Small intestine (tissue), 7 donors: ENCODE measurements at regions not wholly inside any gene's neighbourhood (a gene's known extent, or its start where the extent isn't known, plus 50 kb on each side); places are given as distances from the start of the nearest gene placed in this dataset.
A peak's percentile ranks its signal among the peaks of the same experiment; 100 is the strongest.
"Not testable (repeated sequence)": the region's sequence is repeated elsewhere in the genome, so short reads cannot be mapped to it uniquely, and the experiment has no call there.

ENCODE experiments used
- DNase-seq, 2 donors: peaks; one replicate each; pipeline versions ENCODE4 v3.0.0 to v3.0.0-alpha.2; 2013
- FAIRE-seq: peaks from 2 replicates; lab custom pipeline; 2012; peaks lifted over from hg19 to GRCh38; lab: Jason Lieb, UNC
- H3K27ac ChIP-seq, 3 donors: one replicate each; pipeline ENCODE4 v1.5.1; 2013; ENCODE audit warnings: low read length in 2 of 3, mild to moderate bottlenecking in 2 of 3, control low read depth in 1 of 3, inconsistent platforms in 1 of 3, low read depth in 1 of 3, moderate library complexity in 1 of 3
- H3K27me3 ChIP-seq, 3 donors: one replicate each; pipeline ENCODE4 v1.6.1; 2013; ENCODE audit warnings: low read length in 3 of 3, inconsistent platforms in 1 of 3; ENCODE audit not compliant: control insufficient read depth in 3 of 3, insufficient read depth in 3 of 3
- H3K36me3 ChIP-seq, 3 donors: one replicate each; pipeline ENCODE4 v1.6.1; 2013; ENCODE audit warnings: low read length in 3 of 3, inconsistent platforms in 1 of 3, low read depth in 1 of 3, mild to moderate bottlenecking in 1 of 3, moderate library complexity in 1 of 3; ENCODE audit not compliant: control insufficient read depth in 3 of 3, insufficient read depth in 2 of 3
- H3K4me1 ChIP-seq, 3 donors: one replicate each; pipeline ENCODE4 v1.6.1; 2013; ENCODE audit warnings: low read length in 2 of 3, inconsistent platforms in 1 of 3, low read depth in 1 of 3, mild to moderate bottlenecking in 1 of 3, moderate library complexity in 1 of 3; ENCODE audit not compliant: control insufficient read depth in 3 of 3, insufficient read depth in 2 of 3
- H3K4me3 ChIP-seq, 3 donors: one replicate each; pipeline ENCODE4 v1.5.1; 2013; ENCODE audit warnings: low read length in 3 of 3, control low read depth in 1 of 3, inconsistent platforms in 1 of 3, low read depth in 1 of 3, mild to moderate bottlenecking in 1 of 3, moderate library complexity in 1 of 3
- H3K9me3 ChIP-seq, 2 donors: one replicate each; pipeline ENCODE4 v1.6.1; 2013; ENCODE audit warnings: low read depth in 1 of 2, low read length in 1 of 2; ENCODE audit not compliant: control insufficient read depth in 2 of 2, insufficient read depth in 1 of 2
- WGBS, 3 donors: extraction: QIAGEN DNeasy Blood & Tissue Kit; methylation state at CpG; one replicate each; pipeline ENCODE4 v1.1.7; 2013; 5-methylcytosine and 5-hydroxymethylcytosine counted together
- donor health status: healthy with polysubstance abuse.
- donor health status: control.
- donor health status: control.
- donor health status: Bipolar disorder and iron deficiency.
- donor health status: healthy.

DNA sequence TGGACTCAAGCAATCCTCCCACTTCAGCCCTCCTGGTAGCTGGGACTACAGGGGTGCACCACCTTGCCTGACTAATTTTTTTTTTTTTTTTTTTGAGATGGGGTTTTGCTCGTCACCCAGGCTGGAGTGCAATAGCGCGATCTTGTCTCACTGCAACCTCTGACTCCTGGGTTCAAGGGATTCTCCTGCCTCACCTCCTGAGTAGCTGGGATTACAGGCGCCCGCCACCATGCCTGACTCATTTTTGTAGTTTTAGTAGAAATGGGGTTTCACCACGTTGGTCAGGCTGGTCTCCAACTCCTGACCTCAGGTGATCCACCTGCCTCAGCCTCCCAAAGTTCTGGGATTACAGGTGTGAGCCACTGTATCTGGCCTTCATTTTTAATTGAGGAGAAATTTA is 141.0 kb upstream of the SALL4 start:
- not testable (repeated sequence) for H3K27ac ChIP-seq, H3K27me3 ChIP-seq, H3K4me1 ChIP-seq, FAIRE-seq, H3K4me3 ChIP-seq, DNase-seq, H3K36me3 ChIP-seq, H3K9me3 ChIP-seq
- 77 to 89% (median 85%) methylated on average over 6 of the region's 6 CpGs for WGBS, 3 donors

DNA sequence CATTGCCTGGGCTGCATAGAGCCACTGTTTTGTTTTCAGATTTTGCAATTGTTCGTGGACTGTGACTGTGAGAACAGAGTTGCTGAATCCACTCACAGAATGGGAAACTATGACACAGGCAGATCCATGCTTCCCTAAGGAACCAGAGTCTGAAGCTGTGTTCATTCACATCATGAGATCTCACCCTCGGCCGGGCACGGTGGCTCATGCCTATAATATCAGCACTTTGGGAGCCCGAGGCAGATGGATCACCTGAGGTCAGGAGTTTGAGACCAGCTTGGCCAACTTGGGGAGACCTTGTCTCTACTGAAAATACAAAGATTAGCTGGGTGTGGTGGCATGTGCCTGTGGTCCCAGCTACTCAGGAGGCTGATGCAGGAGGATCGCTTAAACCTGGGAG is 139.2 kb upstream of the SALL4 start:
- WGBS, 3 donors = 86 to 91% (median 91%) methylated on average over 6 of the region's 6 CpGs
- no peak for FAIRE-seq
- Histone ChIP-seq H3K27ac (no peak overlapping the region), H3K4me1 (no peaks in the 10 kb centered on the region), H3K4me3 (no peak overlapping the region), H3K36me3 (no peaks in the 10 kb centered on the region), H3K27me3 (no peaks in the 10 kb centered on the region), H3K9me3 (no peaks in the 10 kb centered on the region)
- DNase-seq = no peak

DNA sequence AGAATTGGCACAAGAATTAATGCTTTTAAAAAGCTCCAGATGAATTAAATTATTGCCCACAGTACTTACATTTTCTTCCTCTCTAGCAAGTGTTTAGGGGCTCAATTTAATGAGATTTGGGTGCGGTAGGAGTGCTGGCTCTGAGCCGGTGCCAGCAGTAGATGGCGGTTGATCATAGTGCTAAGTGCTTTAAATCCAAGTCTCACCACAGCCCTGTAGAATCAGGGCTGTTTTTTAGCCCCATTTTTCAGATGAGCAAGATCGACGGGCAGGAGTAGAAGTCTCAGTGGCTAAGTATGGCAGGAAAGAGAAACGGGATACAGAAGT is 136.9 kb upstream of the SALL4 start:
- Histone ChIP-seq H3K9me3 (no peaks in the 10 kb centered on the region), H3K4me3 (no peak overlapping the region), H3K36me3 (no peaks in the 10 kb centered on the region), H3K4me1 (peaks cover 0 to 9% (median 0%) of the 10 kb centered on the region in 3 donors), H3K27me3 (no peaks in the 10 kb centered on the region), H3K27ac (no peak overlapping the region)
- DNase-seq (no peak), FAIRE-seq (no peak)
- WGBS, 3 donors = 88 to 94% (median 90%) methylated on average over 6 of the region's 6 CpGs

DNA sequence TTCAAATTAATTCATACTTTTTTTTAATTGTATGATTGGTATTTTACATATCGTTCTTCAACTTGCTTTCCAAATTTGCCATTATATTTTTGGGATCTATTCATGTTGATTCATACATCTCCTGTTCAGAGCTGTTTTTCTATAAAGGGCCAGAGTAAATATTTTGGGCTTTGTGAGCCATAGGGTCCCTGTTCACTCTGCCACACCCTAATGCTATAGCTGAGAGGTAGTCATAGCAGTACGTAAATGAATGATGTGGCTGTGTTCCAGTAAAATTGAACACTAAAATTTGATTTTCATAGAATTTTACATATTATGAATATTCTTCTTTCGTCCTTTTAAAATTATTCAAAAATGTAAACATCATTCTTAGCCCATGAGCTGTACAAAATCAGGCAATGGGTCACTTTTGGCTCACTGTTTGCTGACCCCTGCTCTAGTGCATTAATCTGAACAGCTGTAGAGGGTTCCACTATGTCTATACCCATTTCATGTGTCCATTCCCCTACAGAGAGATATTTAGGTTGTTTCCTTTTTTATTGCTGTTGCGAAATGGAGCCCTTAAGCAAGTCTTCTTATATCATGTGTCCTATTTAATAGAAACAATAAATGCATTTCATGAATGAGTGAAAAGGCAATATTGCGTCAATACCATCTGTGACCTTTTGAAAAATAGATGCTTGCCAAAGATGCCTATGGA is 136.4 kb upstream of the SALL4 start:
- WGBS, 3 donors = 72 to 80% (median 73%) methylated on average over 5 of the region's 5 CpGs
- DNase-seq (no peak), FAIRE-seq (no peak)
- no peaks in the 10 kb centered on the region for H3K27me3 ChIP-seq
- H3K9me3 ChIP-seq = no peaks in the 10 kb centered on the region
- H3K4me3 ChIP-seq = no peak overlapping the region
- H3K27ac ChIP-seq = no peak overlapping the region
- H3K36me3 ChIP-seq = no peaks in the 10 kb centered on the region
- H3K4me1 ChIP-seq = peaks cover 0 to 11% (median 0%) of the 10 kb centered on the region in 3 donors

DNA sequence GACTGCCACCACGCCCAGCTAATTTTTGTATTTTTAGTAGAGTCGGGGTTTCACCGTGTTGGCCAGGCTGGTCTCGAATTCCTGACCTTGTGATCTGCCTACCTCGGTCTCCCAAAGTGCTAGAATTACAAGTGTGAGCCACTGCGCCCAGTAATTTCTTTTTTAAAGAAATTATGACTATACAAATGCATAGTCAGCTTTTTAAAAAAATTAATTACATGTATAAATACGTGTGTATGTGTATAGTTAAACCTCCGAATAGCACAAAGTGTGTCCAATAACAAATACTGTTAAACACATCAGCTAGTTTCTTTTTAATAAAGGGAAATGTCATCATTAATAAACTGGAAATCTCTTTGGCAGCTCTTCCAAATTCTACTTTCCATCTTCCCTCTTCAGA is 135.5 kb upstream of the SALL4 start:
- no peak for DNase-seq
- WGBS, 3 donors = 86 to 92% (median 90%) methylated on average over 8 of the region's 8 CpGs
- Histone ChIP-seq H3K36me3 (no peaks in the 10 kb centered on the region), H3K4me1 (peaks cover 0 to 11% (median 0%) of the 10 kb centered on the region in 3 donors), H3K4me3 (no peak overlapping the region), H3K27ac (no peak overlapping the region), H3K27me3 (no peaks in the 10 kb centered on the region), H3K9me3 (no peaks in the 10 kb centered on the region)
- no peak for FAIRE-seq

DNA sequence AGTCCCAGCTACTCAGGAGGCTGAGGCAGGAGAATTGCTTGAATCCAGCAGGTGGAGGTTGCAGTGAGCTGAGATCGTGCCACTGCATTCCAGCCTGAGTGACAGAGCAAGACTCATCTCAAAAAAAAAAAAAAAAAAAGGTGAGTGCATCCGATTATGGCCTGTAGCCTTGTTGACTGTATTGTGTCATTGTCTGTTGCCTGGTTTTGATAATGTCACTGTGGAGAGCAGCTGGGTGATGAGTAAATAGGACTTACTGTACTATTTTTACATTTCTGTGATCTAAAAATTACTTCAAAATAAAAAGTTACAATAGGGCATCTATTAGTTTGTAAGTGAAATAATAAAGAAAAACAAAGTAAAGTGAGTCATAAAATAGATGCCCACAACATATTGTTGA is 134.1 kb upstream of the SALL4 start:
- Histone ChIP-seq H3K9me3 (no peaks in the 10 kb centered on the region), H3K4me3 (no peak overlapping the region), H3K36me3 (no peaks in the 10 kb centered on the region), H3K27me3 (no peaks in the 10 kb centered on the region), H3K27ac (no peak overlapping the region), H3K4me1 (peaks cover 0 to 11% (median 0%) of the 10 kb centered on the region in 3 donors)
- FAIRE-seq = no peak
- WGBS, 3 donors = 88 to 91% (median 91%) methylated on average over 2 of the region's 2 CpGs
- DNase-seq = no peak

DNA sequence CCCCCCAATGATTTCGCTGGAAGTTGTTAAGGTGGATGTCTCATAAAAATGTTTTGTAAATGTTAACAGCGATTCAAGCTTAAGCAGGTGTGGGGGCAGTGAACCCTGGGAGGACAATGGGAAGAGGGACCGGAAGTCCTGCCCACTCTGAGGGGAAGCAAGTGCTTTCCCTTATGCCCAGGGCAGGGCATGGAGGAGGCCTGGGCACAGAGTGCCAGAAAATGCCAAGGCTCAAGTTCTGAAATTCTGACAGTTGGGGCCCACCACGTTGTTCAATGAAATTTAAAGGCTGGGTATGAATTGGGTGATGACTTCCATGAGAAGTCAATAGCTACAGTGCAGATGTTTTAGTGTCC is 132.7 kb upstream of the SALL4 start:
- 69 to 82% (median 73%) methylated on average over 4 of the region's 4 CpGs for WGBS, 3 donors

DNA sequence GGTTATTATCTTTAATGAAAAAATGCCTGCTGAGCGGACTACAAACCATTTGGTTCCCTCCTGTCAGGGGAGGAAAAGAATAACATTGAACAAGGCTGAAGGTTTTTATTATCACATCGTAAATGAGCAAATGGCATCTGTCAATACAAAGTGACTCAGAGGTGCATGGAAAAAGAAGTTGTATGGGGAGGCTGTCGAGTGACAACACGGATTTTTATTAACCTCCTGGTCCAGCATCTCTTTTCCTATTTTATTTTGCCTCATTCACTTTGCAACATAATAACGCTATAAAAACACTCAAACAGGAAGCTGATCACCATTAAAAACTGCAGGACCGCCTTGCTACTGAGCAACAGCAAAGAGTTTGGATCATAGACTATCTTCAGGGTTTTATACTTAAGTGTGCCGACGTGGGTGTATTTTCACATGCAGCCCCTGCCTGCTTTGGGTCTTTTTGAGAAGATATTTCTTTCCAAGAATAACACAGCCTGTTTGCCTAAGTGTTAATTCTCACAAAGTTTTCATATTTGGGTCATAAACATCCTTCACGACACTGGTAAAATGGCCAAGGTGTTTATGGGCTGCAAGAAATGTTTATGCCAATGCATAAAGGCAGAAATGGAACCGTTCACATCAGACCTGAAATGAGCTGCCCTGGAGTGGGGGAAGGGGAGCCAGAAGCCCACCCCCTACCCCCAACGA is 132.1 kb upstream of the SALL4 start:
- Histone ChIP-seq H3K36me3 (no peaks in the 10 kb centered on the region), H3K4me3 (no peak overlapping the region), H3K4me1 (peaks cover 0 to 11% (median 0%) of the 10 kb centered on the region in 3 donors), H3K27me3 (no peaks in the 10 kb centered on the region), H3K9me3 (no peaks in the 10 kb centered on the region), H3K27ac (no peak overlapping the region)
- 25 to 39% (median 39%) methylated on average over 11 of the region's 11 CpGs for WGBS, 3 donors
- FAIRE-seq (no peak), DNase-seq (peak; percentile 36 to 67)

More for the DNA sequence above, 132.7 kb upstream of the SALL4 start:
- no peaks in the 10 kb centered on the region for H3K36me3 ChIP-seq
- H3K4me1 ChIP-seq = peaks cover 0 to 11% (median 0%) of the 10 kb centered on the region in 3 donors
- no peak overlapping the region for H3K4me3 ChIP-seq
- FAIRE-seq = no peak
- H3K27ac ChIP-seq = no peak overlapping the region
- no peaks in the 10 kb centered on the region for H3K27me3 ChIP-seq
- DNase-seq = no peak
- no peaks in the 10 kb centered on the region for H3K9me3 ChIP-seq
